Epithelial cell of esophagus (primary cell): ENCODE measurements at regions not wholly inside any gene's neighbourhood (a gene's known extent, or its start where the extent isn't known, plus 50 kb on each side); places are given as distances from the start of the nearest gene placed in this dataset.
A peak's percentile ranks its signal among the peaks of the same experiment; 100 is the strongest.

ENCODE experiments used
- DNase-seq: peaks from one replicate; pipeline ENCODE4 v3.0.0; 2010; ENCODE audit warnings: low read depth
- H3K4me3 ChIP-seq: 2 replicates; pipeline ENCODE4 v1.5.1; 2011; ENCODE audit warnings: mild to moderate bottlenecking, low read length, control low read depth
- CTCF ChIP-seq: IDR thresholded peaks from 2 replicates; pipeline ENCODE4 v1.5.1; 2011; ENCODE audit warnings: low read depth, mild to moderate bottlenecking, low read length, control low read depth, inconsistent platforms; ENCODE audit not compliant: insufficient read depth; ENCODE audit errors: missing control alignments

- no peak for TF ChIP-seq CTCF
- DNase-seq, result peak; percentile 49
- no peak overlapping the region for H3K4me3 ChIP-seq
Observed at GRCh38 chr10:57815949-57816348, 451.7 kb downstream of the IPMK start.

- TF ChIP-seq CTCF, result no peak
- no peak for DNase-seq
- H3K4me3 ChIP-seq, result no peak overlapping the region
Observed at GRCh38 chr10:57809961-57810360, 457.7 kb downstream of the IPMK start.

- no peak for DNase-seq
- TF ChIP-seq CTCF, result no peak
- H3K4me3 ChIP-seq, result no peak overlapping the region
Observed at GRCh38 chr10:57807906-57808305, 459.8 kb downstream of the IPMK start.

- TF ChIP-seq CTCF, result no peak
- no peak for DNase-seq
- H3K4me3 ChIP-seq, result no peak overlapping the region
Observed at GRCh38 chr10:57806675-57807074, 461.0 kb downstream of the IPMK start.

GRCh38 chr10:57799625-57800024 is 468.1 kb downstream of the IPMK start:
- peak; percentile 86 for DNase-seq
- H3K4me3 ChIP-seq, result no peak overlapping the region
- TF ChIP-seq CTCF, result no peak

GRCh38 chr10:57798830-57799229 is 468.9 kb downstream of the IPMK start:
- no peak overlapping the region for H3K4me3 ChIP-seq
- no peak for DNase-seq
- no peak for TF ChIP-seq CTCF

GRCh38 chr10:57791546-57791945 is 476.1 kb downstream of the IPMK start:
- TF ChIP-seq CTCF, result no peak
- peak; percentile 93 for DNase-seq
- H3K4me3 ChIP-seq, result no peak overlapping the region
